H1 (cell line): ENCODE measurements at regions not wholly inside any gene's neighbourhood (a gene's known extent, or its start where the extent isn't known, plus 50 kb on each side); places are given as distances from the start of the nearest gene placed in this dataset.

Experiments
- CTCF ChIA-PET: fragments of 300-600 bp; sonication (Branson Sonifier 250); formaldehyde crosslinking; loops from one replicate; lab custom pipeline; 2021; ENCODE audit not compliant: partially characterized antibody; lab: Charles Lee
- POLR2A ChIA-PET: fragments of 300-600 bp; sonication (Branson Sonifier 250); formaldehyde crosslinking; loops from one replicate; lab custom pipeline; 2021; ENCODE audit warnings: inconsistent platforms; ENCODE audit not compliant: partially characterized antibody; lab: Charles Lee
- DNase-seq, 2 experiments: peaks; one replicate each; pipeline versions ENCODE4 v3.0.0 to v3.0.0-alpha.2; 2010 to 2022; ENCODE audit warnings: low spot score in 2 of 2, low read depth in 1 of 2, mixed read lengths in 1 of 2
- FAIRE-seq: peaks from 2 replicates; lab custom pipeline; 2011; peaks lifted over from hg19 to GRCh38; lab: Jason Lieb, UNC
- H2AFZ ChIP-seq: 2 replicates; pipeline ENCODE4 v1.8.1; 2012; ENCODE audit warnings: low read length, inconsistent platforms
- H2AK5ac ChIP-seq: 2 replicates; pipeline ENCODE4 v1.6.1; 2013; ENCODE audit warnings: low read depth, low read length
- H2BK120ac ChIP-seq: replicated peaks from 2 replicates; pipeline ENCODE3; 2013; ENCODE audit warnings: low read depth, low read length, inconsistent platforms
- H2BK12ac ChIP-seq: 2 replicates; pipeline ENCODE4 v1.6.1; 2013; ENCODE audit warnings: low read depth, low read length
- H2BK15ac ChIP-seq: 2 replicates; pipeline ENCODE4 v1.6.1; 2013; ENCODE audit warnings: low read length
- H2BK20ac ChIP-seq: 2 replicates; pipeline ENCODE4 v1.6.1; 2013; ENCODE audit warnings: low read length
- H2BK5ac ChIP-seq: 2 replicates; pipeline ENCODE4 v1.6.1; 2013; ENCODE audit warnings: low read depth, low read length
- H3K14ac ChIP-seq: 2 replicates; pipeline ENCODE4 v1.6.1; 2013; ENCODE audit warnings: inconsistent platforms; ENCODE audit not compliant: insufficient read length
- H3K18ac ChIP-seq: 2 replicates; pipeline ENCODE4 v1.6.1; 2013; ENCODE audit warnings: low read length; ENCODE audit errors: extremely low read depth
- H3K23ac ChIP-seq: 2 replicates; pipeline ENCODE4 v1.6.1; 2013; ENCODE audit warnings: inconsistent platforms; ENCODE audit not compliant: insufficient read length
- H3K23me2 ChIP-seq: 2 replicates; pipeline ENCODE4 v1.6.1; 2013; ENCODE audit warnings: low read depth, low read length
- H3K27ac ChIP-seq: 2 replicates; pipeline ENCODE4 v1.6.1; 2011; ENCODE audit warnings: low read depth, low read length, inconsistent platforms
- H3K27me3 ChIP-seq, 4 experiments: replicated peaks in 1 of 4; 1 replicate in 1 of 4; 2 replicates in 3 of 4; pipeline versions ENCODE4 v1.6.1 to v1.8.1; 2011 to 2013; ENCODE audit warnings: low read length in 3 of 4, mild to moderate bottlenecking in 3 of 4, inconsistent platforms in 2 of 4, mixed read lengths in 2 of 4, moderate library complexity in 1 of 4; ENCODE audit not compliant: control insufficient read depth in 3 of 4, insufficient read depth in 3 of 4; ENCODE audit errors: extremely low read depth in 1 of 4
- H3K36me3 ChIP-seq, 4 experiments: 2 replicates each; pipeline versions ENCODE4 v1.6.1 to v1.8.1; 2011 to 2013; ENCODE audit warnings: mild to moderate bottlenecking in 4 of 4, low read length in 3 of 4, moderate library complexity in 2 of 4, control low read depth in 1 of 4, inconsistent platforms in 1 of 4; ENCODE audit not compliant: insufficient read depth in 4 of 4, control insufficient read depth in 2 of 4
- H3K4ac ChIP-seq: replicated peaks from 2 replicates; pipeline ENCODE3; 2013; ENCODE audit warnings: low read length, low read depth, mixed read lengths, inconsistent platforms; ENCODE audit not compliant: insufficient read length
- H3K4me1 ChIP-seq, 4 experiments: replicated peaks in 1 of 4; 1 replicate in 1 of 4; 2 replicates in 3 of 4; pipeline versions ENCODE4 v1.6.1 to v1.8.1; 2011 to 2013; ENCODE audit warnings: low read length in 3 of 4, inconsistent platforms in 2 of 4, mixed read lengths in 1 of 4; ENCODE audit not compliant: insufficient read depth in 4 of 4, control insufficient read depth in 3 of 4
- H3K4me2 ChIP-seq, 2 experiments: 2 replicates each; pipeline versions ENCODE4 v1.6.1 to v1.8.1; 2011 to 2013; ENCODE audit warnings: low read depth in 2 of 2, low read length in 2 of 2, control low read depth in 1 of 2, inconsistent platforms in 1 of 2, mild to moderate bottlenecking in 1 of 2; ENCODE audit not compliant: insufficient read depth in 1 of 2
- H3K4me3 ChIP-seq, 4 experiments: fragments of 200-600, 300-600 bp in 1 of 4; sonication (generic), shearing (Covaris generic), sonication (Bioruptor Twin) in 1 of 4; 2 replicates each; pipeline versions ENCODE4 v1.5.1 to v1.8.1; 2011 to 2016; ENCODE audit warnings: low read length in 4 of 4, low read depth in 3 of 4, control low read depth in 2 of 4, inconsistent platforms in 2 of 4, mild to moderate bottlenecking in 2 of 4, mixed read lengths in 1 of 4, moderate library complexity in 1 of 4; ENCODE audit not compliant: insufficient read depth in 2 of 4; ENCODE audit errors: extremely low read depth in 1 of 4
- H3K56ac ChIP-seq: replicated peaks from 2 replicates; pipeline ENCODE3; 2013; ENCODE audit warnings: low read depth, mild to moderate bottlenecking, mixed read lengths, low read length, inconsistent platforms; ENCODE audit not compliant: insufficient read length
- H3K79me1 ChIP-seq: 2 replicates; pipeline ENCODE4 v1.6.1; 2013; ENCODE audit warnings: low read depth, low read length, control low read depth
- H3K79me2 ChIP-seq, 2 experiments: 2 replicates each; pipeline versions ENCODE4 v1.6.1 to v1.8.1; 2012 to 2013; ENCODE audit warnings: low read length in 2 of 2, mild to moderate bottlenecking in 2 of 2, inconsistent platforms in 1 of 2; ENCODE audit not compliant: insufficient read depth in 2 of 2, control insufficient read depth in 1 of 2
- H3K9ac ChIP-seq, 4 experiments: replicated peaks in 1 of 4; 1 replicate in 1 of 4; 2 replicates in 3 of 4; pipeline versions ENCODE4 v1.6.1 to v1.8.1; 2011 to 2013; ENCODE audit warnings: low read depth in 3 of 4, low read length in 3 of 4, control low read depth in 2 of 4, mild to moderate bottlenecking in 2 of 4, moderate library complexity in 2 of 4, inconsistent platforms in 1 of 4; ENCODE audit errors: extremely low read depth in 1 of 4
- H3K9me3 ChIP-seq, 2 experiments: 2 replicates each; pipeline versions ENCODE4 v1.6.1 to v1.8.1; 2012 to 2013; ENCODE audit warnings: mild to moderate bottlenecking in 2 of 2, moderate library complexity in 2 of 2, control low read depth in 1 of 2, inconsistent platforms in 1 of 2, low read depth in 1 of 2, low read length in 1 of 2, mixed read lengths in 1 of 2; ENCODE audit not compliant: insufficient read depth in 2 of 2
- H4K20me1 ChIP-seq, 2 experiments: replicated peaks in 1 of 2; 2 replicates each; pipeline versions ENCODE3 to v1.8.1; 2011 to 2013; ENCODE audit warnings: inconsistent platforms in 2 of 2, low read length in 2 of 2, mild to moderate bottlenecking in 1 of 2; ENCODE audit not compliant: insufficient read depth in 2 of 2, control insufficient read depth in 1 of 2
- H4K5ac ChIP-seq: 2 replicates; pipeline ENCODE4 v1.6.1; 2013; ENCODE audit warnings: low read length, low read depth, mixed read lengths, inconsistent platforms; ENCODE audit not compliant: insufficient read length
- H4K8ac ChIP-seq: 2 replicates; pipeline ENCODE4 v1.8.0; 2013; ENCODE audit warnings: mild to moderate bottlenecking, moderate library complexity, low read length, inconsistent platforms; ENCODE audit not compliant: insufficient read depth; ENCODE audit errors: extremely low read depth
- H4K91ac ChIP-seq: replicated peaks from 2 replicates; pipeline ENCODE3; 2013; ENCODE audit warnings: low read length, mixed read lengths, inconsistent platforms; ENCODE audit not compliant: insufficient read length
- SRF ChIP-seq: IDR thresholded peaks from 2 replicates; pipeline ENCODE4 v1.6.1; 2011; ENCODE audit warnings: mild to moderate bottlenecking, low read depth, low read length, moderate library complexity
- TAF1 ChIP-seq: IDR thresholded peaks from 2 replicates; pipeline ENCODE4 v1.6.1; 2011; ENCODE audit warnings: mild to moderate bottlenecking, low read depth, low read length
- WGBS, 2 experiments: shearing (Covaris generic) in 1 of 2; methylation state at CpG; one replicate each; pipeline versions ENCODE4 v1.1.6 to v1.1.7; 2013 to 2015; ENCODE audit warnings: low lambda C conversion rate in 2 of 2, mixed read lengths in 2 of 2, inconsistent platforms in 1 of 2, low coverage in 1 of 2, missing lambda C conversion rate in 1 of 2; ENCODE audit not compliant: insufficient replicate concordance in 2 of 2, insufficient coverage in 1 of 2, insufficient read length in 1 of 2; ENCODE audit errors: extremely low coverage in 1 of 2, missing lambda C conversion rate in 1 of 2; 5-methylcytosine and 5-hydroxymethylcytosine counted together

- Histone ChIP-seq H2AFZ (no peak overlapping the region), H2BK12ac (no peak overlapping the region), H2BK120ac (no peak overlapping the region), H3K36me3 (no peaks in the 10 kb centered on the region), H3K27ac (no peak overlapping the region), H3K4me2 (no peak overlapping the region), H3K4ac (no peak overlapping the region), H3K9me3 (no peaks in the 10 kb centered on the region), H3K18ac (no peak overlapping the region), H4K5ac (no peak overlapping the region), H2BK15ac (no peak overlapping the region), H3K4me3 (no peak overlapping the region), H3K79me2 (no peaks in the 10 kb centered on the region), H3K9ac (no peak overlapping the region), H2BK5ac (no peak overlapping the region), H3K23me2 (no peaks in the 10 kb centered on the region), H3K23ac (no peak overlapping the region), H3K79me1 (no peaks in the 10 kb centered on the region), H4K91ac (no peak overlapping the region), H3K56ac (no peak overlapping the region), H2AK5ac (no peak overlapping the region), H2BK20ac (no peak overlapping the region), H4K8ac (no peak overlapping the region), H3K27me3 (no peaks in the 10 kb centered on the region), H3K4me1 (no peaks in the 10 kb centered on the region), H3K14ac (no peak overlapping the region), H4K20me1 (no peaks in the 10 kb centered on the region)
- DNase-seq (no peak), FAIRE-seq (no peak)
- ChIA-PET CTCF (interaction anchor here (0.7 to 1.3 kb wide), 2 partner anchors 61 to 90 kb away, joined by 3 to 7 read pairs; no protein-coding TSS in a partner anchor), POLR2A (no interaction called here)
- WGBS, 2 experiments: 89% methylated on average over 1 of the region's 1 CpG; no CpG with 5 or more reads in 1 of the 2 experiments
- TF ChIP-seq SRF (0 out of 2 replicates have a peak, but pooled peaks have one; percentile 5), TAF1 (no peak)
Observed at GRCh38 chr12:13474381-13474780, 277.9 kb downstream of the EMP1 start.
